Caco-2 (cell line): ENCODE measurements at regions not wholly inside any gene's neighbourhood (a gene's known extent, or its start where the extent isn't known, plus 50 kb on each side); places are given as distances from the start of the nearest gene placed in this dataset.

Source experiments
- BruUV-seq: library from RNA; stranded (reverse); fragments of 400-500 nt; replicated peaks from 2 replicates; lab custom pipeline; 2021; lab: Mats Ljungman, UMichigan
- CTCF ChIA-PET: fragments of 300-600 bp; sonication (Branson Sonifier 250); formaldehyde crosslinking; loops from one replicate; lab custom pipeline; 2022; ENCODE audit warnings: antibody characterized with exemption; lab: Charles Lee
- POLR2A ChIA-PET: fragments of 300-600 bp; sonication (Branson Sonifier 250); formaldehyde crosslinking; loops from one replicate; lab custom pipeline; 2022; ENCODE audit warnings: antibody characterized with exemption; lab: Charles Lee
- DNase-seq, 2 experiments: peaks; one replicate each; pipeline versions ENCODE4 v3.0.0 to v3.0.0-alpha.2; 2020 to 2022
- H3K27me3 ChIP-seq: replicated peaks from 2 replicates; pipeline ENCODE4 v1.6.0; 2011; ENCODE audit warnings: low read length; ENCODE audit not compliant: control insufficient read depth, insufficient read depth
- H3K36me3 ChIP-seq: 2 replicates; pipeline ENCODE4 v1.5.1; 2011; ENCODE audit warnings: low read length; ENCODE audit not compliant: control insufficient read depth, insufficient read depth
- H3K4me1 ChIP-seq: fragments of 250-450 bp; sonication (Bioruptor Pico); 2 replicates; pipeline ENCODE4 v1.5.1; 2020; ENCODE audit warnings: mild to moderate bottlenecking
- H3K4me3 ChIP-seq: 2 replicates; pipeline ENCODE4 v1.5.1; 2011; ENCODE audit warnings: low read depth, mild to moderate bottlenecking, control low read depth, low read length
- H3K9me3 ChIP-seq: fragments of 250-450 bp; sonication (Bioruptor Pico); 2 replicates; pipeline ENCODE4 v1.5.1; 2020; ENCODE audit warnings: mild to moderate bottlenecking, moderate library complexity
- H3K27ac Mint-ChIP-seq: one replicate; pipeline ENCODE4 v1.8.0; 2022; ENCODE audit warnings: mixed read lengths; ENCODE audit not compliant: unreplicated experiment
- H3K27me3 Mint-ChIP-seq: one replicate; pipeline ENCODE4 v1.8.0; 2022; ENCODE audit warnings: mixed read lengths; ENCODE audit not compliant: insufficient read depth, unreplicated experiment
- H3K36me3 Mint-ChIP-seq: one replicate; pipeline ENCODE4 v1.8.0; 2022; ENCODE audit warnings: mild to moderate bottlenecking, mixed read lengths; ENCODE audit not compliant: insufficient read depth, unreplicated experiment
- H3K4me1 Mint-ChIP-seq: one replicate; pipeline ENCODE4 v1.8.0; 2022; ENCODE audit warnings: low read depth, mixed read lengths; ENCODE audit not compliant: unreplicated experiment
- H3K4me3 Mint-ChIP-seq: one replicate; pipeline ENCODE4 v1.8.0; 2022; ENCODE audit warnings: mild to moderate bottlenecking, moderate library complexity, mixed read lengths; ENCODE audit not compliant: unreplicated experiment
- H3K9me3 Mint-ChIP-seq: one replicate; pipeline ENCODE4 v1.8.0; 2022; ENCODE audit warnings: mixed read lengths; ENCODE audit not compliant: unreplicated experiment
- intact Hi-C: fragments of 100-400 bp; cut with micrococcal nuclease; formaldehyde crosslinking; loops from one replicate; pipeline ENCODE4 v1.10.0; 2022; ENCODE audit not compliant: unreplicated experiment
- TF ChIP-seq, protein P1 (sequence below), 2 experiments: fragments of 200-600 bp in 1 of 2; IDR thresholded peaks; 1 replicate in 1 of 2; 2 replicates in 1 of 2; pipeline versions ENCODE4 v1.5.1 to v1.8.0; 2011 to 2022; ENCODE audit warnings: antibody characterized with exemption in 1 of 2, control low read depth in 1 of 2, inconsistent platforms in 1 of 2, low read depth in 1 of 2, low read length in 1 of 2, mild to moderate bottlenecking in 1 of 2, moderate library complexity in 1 of 2; ENCODE audit not compliant: insufficient read depth in 1 of 2, severe bottlenecking in 1 of 2, unreplicated experiment in 1 of 2

GRCh38 chr4:14833053-14833452 is 169.2 kb upstream of the CPEB2 start:
- H3K36me3 ChIP-seq: no peaks in the 10 kb centered on the region
- H3K4me3 ChIP-seq: no peak overlapping the region
- H3K4me1 Mint-ChIP-seq: no peaks in the 10 kb centered on the region
- H3K9me3 ChIP-seq: no peaks in the 10 kb centered on the region
- no peaks in the 10 kb centered on the region for H3K4me1 ChIP-seq
- DNase-seq: no peak
- POLR2A ChIA-PET: no interaction called here
- intact Hi-C loops: no loop called here
- H3K4me3 Mint-ChIP-seq: no peak overlapping the region
- H3K36me3 Mint-ChIP-seq: no peaks in the 10 kb centered on the region
- BruUV-seq: no TSS peak
- no peak overlapping the region for H3K27ac Mint-ChIP-seq
- no peaks in the 10 kb centered on the region for H3K27me3 ChIP-seq
- TF ChIP-seq, protein P1, sequence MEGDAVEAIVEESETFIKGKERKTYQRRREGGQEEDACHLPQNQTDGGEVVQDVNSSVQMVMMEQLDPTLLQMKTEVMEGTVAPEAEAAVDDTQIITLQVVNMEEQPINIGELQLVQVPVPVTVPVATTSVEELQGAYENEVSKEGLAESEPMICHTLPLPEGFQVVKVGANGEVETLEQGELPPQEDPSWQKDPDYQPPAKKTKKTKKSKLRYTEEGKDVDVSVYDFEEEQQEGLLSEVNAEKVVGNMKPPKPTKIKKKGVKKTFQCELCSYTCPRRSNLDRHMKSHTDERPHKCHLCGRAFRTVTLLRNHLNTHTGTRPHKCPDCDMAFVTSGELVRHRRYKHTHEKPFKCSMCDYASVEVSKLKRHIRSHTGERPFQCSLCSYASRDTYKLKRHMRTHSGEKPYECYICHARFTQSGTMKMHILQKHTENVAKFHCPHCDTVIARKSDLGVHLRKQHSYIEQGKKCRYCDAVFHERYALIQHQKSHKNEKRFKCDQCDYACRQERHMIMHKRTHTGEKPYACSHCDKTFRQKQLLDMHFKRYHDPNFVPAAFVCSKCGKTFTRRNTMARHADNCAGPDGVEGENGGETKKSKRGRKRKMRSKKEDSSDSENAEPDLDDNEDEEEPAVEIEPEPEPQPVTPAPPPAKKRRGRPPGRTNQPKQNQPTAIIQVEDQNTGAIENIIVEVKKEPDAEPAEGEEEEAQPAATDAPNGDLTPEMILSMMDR (IDR thresholded peaks at IDR 0.05; ENCODE audit: insufficient read depth in 1 of 2, low read depth in 1 of 2, low read length in 1 of 2, severe bottlenecking in 1 of 2, unreplicated experiment in 1 of 2): no peak
- H3K27me3 Mint-ChIP-seq: peaks cover 2% of the 10 kb centered on the region
- H3K9me3 Mint-ChIP-seq: no peaks in the 10 kb centered on the region
- CTCF ChIA-PET: no interaction called here

- Mint-ChIP-seq H3K27ac (no peak overlapping the region), H3K4me1 (no peaks in the 10 kb centered on the region), H3K4me3 (no peak overlapping the region), H3K9me3 (no peaks in the 10 kb centered on the region), H3K36me3 (no peaks in the 10 kb centered on the region), H3K27me3 (peaks cover 2% of the 10 kb centered on the region)
- H3K36me3 ChIP-seq: no peaks in the 10 kb centered on the region
- no peaks in the 10 kb centered on the region for H3K4me1 ChIP-seq
- no peak overlapping the region for H3K4me3 ChIP-seq
- H3K9me3 ChIP-seq: no peaks in the 10 kb centered on the region
- TF ChIP-seq, protein P1 (IDR thresholded peaks at IDR 0.05; ENCODE audit: insufficient read depth in 1 of 2, low read depth in 1 of 2, low read length in 1 of 2, severe bottlenecking in 1 of 2, unreplicated experiment in 1 of 2): no peak
- POLR2A ChIA-PET: no interaction called here
- DNase-seq: no peak
- intact Hi-C loops: no loop called here
- CTCF ChIA-PET: no interaction called here
- no peaks in the 10 kb centered on the region for H3K27me3 ChIP-seq
- BruUV-seq: no TSS peak
Observed at GRCh38 chr4:14834382-14834781, 167.9 kb upstream of the CPEB2 start.

GRCh38 chr4:14835288-14835687 is 167.0 kb upstream of the CPEB2 start:
- Histone ChIP-seq H3K27me3 (no peaks in the 10 kb centered on the region), H3K4me3 (no peak overlapping the region), H3K36me3 (no peaks in the 10 kb centered on the region), H3K9me3 (no peaks in the 10 kb centered on the region), H3K4me1 (no peaks in the 10 kb centered on the region)
- POLR2A ChIA-PET: no interaction called here
- Mint-ChIP-seq H3K4me3 (no peak overlapping the region), H3K27ac (no peak overlapping the region), H3K9me3 (no peaks in the 10 kb centered on the region), H3K27me3 (peaks cover 2% of the 10 kb centered on the region), H3K4me1 (no peaks in the 10 kb centered on the region), H3K36me3 (no peaks in the 10 kb centered on the region)
- CTCF ChIA-PET: no interaction called here
- no TSS peak for BruUV-seq
- TF ChIP-seq, protein P1 (IDR thresholded peaks at IDR 0.05; ENCODE audit: insufficient read depth in 1 of 2, low read depth in 1 of 2, low read length in 1 of 2, severe bottlenecking in 1 of 2, unreplicated experiment in 1 of 2): no peak
- no peak for DNase-seq
- intact Hi-C loops: no loop called here
